ENCODE measurements at regions not wholly inside any gene's neighbourhood (a gene's known extent, or its start where the extent isn't known, plus 50 kb on each side); places are given as distances from the start of the nearest gene placed in this dataset.
A peak's percentile ranks its signal among the peaks of the same experiment; 100 is the strongest.
"Not testable (repeated sequence)": the region's sequence is repeated elsewhere in the genome, so short reads cannot be mapped to it uniquely, and the experiment has no call there.

DNA sequence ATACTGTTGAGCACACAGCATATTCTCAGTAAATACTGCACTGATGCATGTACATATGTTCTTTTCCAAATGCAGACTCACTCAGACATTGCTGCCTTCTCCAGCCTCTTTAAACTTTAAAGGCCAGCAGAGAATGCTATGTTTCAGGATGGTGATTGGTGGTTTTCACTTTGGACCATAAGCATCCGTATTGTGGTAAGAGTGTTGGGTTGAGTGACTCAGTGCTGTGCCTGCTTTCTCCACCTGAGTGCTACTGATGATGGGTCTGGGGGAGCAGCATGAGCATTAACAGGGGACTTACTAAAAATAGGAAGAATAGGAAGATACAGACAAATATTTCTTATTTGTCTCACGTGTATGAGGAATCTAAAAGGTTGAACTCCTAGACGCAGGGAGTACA is 56.3 kb upstream of the ZNF92 start:
- no peak for DNase-seq

DNA sequence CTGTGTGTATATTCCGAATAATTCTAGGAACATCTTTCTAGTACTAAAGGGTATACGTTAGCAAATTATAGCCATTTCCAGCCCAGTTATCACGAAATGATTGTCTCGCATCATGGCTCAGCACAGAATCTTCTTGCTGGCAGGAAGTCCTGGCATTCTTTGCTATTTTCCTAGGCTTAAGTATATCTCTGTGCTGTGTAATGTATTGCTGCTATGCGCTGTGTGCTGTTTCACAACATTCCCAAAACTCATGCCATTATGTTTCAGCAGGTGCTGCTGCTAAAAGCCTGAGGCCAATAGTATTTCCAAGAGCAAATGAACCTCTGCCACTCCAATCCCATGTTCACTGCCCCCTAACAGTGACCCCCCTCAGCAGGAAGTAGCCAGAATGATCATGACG is 62.9 kb upstream of the ZNF92 start:
- no peak for DNase-seq

DNA sequence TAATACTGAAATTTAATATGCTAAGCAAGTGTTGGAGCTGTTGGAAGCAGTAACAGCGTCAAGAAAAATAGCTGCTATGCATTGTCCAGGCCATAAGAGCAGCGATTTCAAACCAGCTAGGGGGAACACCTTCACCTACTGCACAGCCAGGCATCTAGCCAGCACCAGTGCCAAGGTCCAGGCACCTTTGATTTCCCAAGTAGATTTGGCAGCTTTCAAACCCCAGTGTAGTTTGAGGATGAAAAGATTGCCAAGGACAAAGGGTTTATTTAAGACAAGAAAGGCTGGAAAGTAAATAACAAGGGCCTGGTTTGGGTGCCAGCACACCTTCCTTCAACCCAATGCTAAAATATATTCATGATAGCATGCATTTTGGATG is 65.4 kb upstream of the ZNF92 start:
- DNase-seq, result no peak

DNA sequence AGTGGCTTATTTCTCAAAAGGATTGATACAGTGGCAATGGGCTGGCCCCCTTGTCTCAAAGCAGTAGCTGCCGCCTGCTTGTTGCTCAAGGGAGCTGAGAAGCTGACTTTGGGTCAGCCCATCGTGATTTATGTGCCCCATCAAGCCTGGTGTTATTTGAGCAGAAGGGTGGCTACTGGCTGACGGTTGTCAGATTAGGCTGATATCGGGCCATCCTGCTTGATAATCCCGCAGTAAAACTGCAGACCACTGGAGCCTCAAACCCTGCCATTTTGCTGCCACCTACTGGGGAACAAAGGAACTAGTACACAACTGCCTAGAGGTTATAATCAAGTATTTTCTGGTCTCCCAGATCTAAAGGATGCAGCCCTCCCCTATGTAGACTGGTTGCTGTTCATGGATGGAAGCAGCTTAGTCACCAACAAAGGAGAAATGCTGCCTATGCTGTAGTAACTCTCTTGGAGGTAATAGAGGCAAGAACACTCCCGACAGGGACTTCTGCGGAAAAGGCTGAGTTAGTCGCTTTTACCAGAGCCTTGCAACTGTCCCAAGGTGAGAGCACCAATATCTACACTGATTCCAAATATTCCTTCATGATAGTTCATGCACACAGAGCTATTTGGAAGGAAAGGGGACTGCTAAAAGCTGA is 65.9 kb upstream of the ZNF92 start:
- peak; percentile 24 for DNase-seq

DNA sequence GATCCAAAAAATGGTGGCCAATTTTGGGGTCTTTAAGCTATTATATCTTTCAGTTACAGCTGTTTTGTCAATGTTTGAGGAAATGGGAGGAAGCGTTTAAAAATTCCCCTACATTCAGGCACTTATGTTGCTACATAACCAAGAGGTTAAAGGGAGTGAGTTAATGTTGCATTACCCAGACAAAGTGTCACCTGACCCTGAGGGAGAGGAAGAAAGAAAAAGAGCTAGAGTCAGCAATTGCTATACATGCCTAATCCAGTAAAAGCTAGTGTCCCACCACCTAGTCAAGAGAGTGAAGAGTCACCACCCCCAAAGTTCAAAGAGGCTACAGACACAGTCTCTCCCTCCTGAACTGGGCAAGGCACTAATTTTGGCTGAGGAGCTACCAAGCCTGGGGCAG is 69.5 kb upstream of the ZNF92 start:
- no peak for DNase-seq

DNA sequence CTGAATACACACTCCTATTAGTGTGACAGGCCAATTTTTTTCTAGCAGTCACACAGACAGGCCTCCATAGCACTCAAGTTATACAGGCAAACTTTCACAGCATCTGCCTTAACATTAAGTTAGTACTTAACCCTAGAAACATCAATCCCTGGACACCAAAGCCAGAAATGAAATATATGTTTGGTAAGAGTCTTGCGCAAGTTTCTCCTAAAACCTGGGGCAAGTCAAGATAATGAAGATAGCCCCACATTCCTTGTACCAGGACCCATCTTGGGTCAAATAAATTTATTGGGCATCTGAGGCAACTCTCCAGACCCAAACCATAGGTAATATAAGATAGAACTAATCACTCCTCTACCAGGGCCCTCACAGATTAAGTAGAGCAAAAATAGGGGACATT is 70.8 kb upstream of the ZNF92 start:
- DNase-seq, result no peak

DNA sequence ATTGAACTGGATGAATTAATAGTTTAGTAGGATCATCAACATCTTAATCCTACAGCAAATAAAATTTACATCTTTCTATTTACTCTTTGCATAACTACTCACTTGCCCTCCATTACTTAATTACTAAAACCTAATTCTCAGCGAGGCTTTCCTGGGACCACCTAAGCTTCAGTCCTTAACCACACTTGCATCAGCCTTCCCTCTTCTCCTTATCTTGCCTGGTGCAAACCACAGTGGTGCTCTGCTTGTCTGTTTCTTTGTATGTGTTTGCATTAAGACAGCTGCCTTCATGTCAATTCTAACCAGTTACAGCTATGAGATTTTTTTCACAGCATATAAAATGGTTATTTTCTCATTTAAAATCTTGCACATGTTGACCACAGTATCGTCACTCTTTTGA is 72.6 kb upstream of the ZNF92 start:
- no peak for DNase-seq

DNA sequence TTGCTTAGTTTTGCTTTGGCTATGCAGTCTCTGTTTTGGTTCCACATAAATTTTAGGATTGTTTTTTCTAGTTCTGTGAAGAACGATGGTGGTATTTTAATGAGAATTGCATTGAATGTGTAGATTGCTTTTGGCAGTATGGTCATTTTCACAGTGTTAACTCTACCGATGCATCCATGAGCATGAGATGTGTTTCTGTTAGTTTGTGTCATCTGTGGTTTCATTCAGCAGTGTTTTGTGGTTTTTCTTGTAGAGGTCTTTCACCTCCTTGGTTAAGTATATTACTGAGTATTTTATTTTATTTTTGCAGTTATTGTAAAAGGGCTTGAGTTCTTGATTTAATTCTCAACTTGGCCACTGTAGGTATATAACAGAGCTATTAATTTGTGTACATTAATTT is 78.2 kb upstream of the ZNF92 start:
- no peak for DNase-seq

DNA sequence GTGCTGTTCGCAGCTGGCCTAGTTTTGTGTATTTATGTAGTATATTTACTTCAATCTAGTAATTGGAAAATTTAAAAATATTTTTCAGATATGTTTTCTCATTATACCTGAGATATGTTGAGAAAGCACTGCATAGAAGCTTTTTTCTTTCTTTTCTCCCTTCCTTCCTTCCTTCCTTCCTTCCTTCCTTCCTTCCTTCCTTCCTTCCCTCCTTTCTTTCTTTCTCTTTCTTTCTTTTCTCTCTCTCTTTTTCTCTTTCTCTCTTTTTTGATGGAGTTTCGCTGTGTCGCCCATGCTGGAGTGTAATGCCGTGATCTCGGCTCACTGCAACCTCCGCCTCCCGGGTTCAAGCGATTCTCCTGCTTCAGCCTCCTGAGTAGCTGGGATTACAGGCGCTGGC is 83.3 kb upstream of the ZNF92 start:
- DNase-seq, result not testable (repeated sequence)

DNA sequence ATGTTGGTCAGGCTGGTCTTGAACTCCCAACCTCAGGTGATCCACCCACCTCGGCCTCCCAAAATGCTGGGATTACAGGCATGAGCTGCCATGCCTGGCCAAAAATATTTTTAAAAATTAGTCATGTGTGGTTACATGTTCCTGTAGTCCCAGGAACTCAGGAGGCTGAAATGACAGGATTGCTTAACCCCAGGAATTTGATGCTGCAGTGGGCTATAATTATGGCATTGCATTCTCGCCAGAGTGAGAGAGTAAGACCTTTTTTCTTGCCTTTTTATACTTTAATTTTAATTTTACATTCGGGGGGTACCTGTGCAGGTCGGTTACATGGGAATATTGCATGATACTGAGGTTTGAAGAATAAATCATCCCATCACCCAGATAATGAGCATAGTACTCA is 86.6 kb upstream of the ZNF92 start:
- no peak for DNase-seq

DNA sequence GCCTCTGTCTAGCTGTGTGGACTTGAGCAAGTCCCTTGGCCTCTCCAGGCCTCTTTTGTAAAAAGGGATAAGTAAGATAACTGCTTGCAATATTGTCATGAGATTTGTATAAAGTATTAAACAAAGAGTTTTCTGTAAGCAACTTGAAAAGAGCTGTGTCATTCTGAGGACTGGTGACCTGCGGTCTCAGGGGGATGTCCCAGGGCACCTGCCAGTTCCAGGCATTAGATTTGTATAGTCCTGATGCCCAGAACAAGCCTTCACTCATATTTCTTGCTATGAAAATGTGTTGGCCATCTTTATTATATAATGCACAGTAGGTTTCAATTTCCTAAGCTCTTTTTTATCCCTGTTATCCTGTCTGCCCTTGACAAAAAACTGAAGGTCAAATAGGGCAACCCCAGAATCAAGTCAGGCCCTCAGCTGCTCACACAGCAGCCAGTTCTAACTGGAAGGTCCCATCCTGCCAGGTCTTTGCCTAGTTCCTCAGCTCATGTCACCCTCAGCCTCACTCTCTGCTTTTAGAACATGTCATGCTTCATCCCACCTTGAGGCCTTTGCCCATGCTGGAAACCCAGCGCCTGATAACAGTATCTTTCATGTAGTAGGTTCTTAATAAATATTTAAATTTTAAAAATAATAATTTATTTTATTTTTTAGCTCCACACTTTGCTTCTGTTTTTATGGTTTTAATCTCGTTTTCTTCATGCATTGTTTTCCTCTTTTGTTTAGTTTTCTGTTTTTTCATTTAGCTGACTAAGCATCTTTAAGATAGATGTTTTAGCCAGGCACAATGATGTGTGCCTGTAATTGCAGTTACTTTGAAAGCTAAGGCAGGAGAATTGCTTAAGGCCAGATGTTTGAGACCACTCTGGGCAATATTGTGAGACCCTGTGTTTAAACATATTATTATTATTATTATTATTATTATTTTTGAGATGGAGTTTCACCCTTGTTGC is 87.5 kb upstream of the ZNF92 start:
- DNase-seq, result no peak

DNA sequence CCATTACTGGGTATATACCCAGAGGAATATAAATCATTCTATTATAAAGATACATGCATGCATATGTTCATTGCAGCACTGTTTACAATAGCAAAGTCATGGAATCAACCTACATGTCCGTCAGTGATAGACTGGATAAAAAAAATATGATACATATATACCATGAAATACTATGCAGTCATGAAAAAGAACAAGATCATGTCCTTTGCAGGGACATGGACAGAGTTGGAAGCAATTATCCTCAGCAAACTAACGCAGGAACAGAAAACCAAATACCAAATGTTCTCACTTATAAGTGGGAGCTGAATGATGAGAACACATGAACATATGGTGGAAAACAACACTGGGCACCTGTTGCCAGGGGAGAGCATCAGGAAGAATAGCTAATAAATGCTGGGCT is 88.4 kb upstream of the ZNF92 start:
- DNase-seq, result not testable (repeated sequence)

DNA sequence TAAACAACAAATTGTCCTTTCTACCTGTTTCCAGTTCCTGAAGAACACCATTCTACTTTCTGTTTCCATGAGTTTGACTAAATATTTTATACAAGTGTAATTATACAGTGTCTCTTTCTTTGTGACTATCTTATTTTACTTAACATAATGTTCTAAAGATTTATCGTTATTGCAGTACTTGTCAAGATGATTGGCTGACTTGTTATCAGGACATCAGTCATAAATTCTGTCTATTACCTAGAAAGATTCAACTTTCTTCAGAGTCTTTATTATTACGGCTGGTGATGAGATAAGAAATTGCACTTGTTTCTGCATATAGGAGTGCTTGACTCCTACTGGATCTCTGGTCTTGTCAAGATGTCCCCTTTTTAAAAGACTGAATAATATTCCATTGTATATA is 93.9 kb upstream of the ZNF92 start:
- DNase-seq, result no peak

DNA sequence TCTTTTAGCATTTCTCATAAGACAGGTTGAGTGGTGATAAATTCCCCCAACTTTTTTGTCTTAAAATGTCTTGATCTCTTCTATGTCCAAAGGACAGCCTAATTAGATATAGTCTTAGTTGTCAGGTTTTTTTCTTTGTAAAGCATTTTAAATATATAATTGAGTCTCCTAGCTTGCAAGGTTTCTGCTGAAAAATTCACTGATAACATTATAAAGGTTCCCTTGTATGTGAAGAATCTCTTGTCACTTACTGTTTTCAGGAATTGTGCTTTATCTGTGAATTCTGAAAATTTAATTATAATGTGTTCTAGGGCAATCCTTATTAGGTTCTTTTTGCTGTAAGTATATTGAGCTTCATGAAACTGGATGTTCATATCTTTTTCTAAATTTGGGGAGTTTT is 96.8 kb upstream of the ZNF92 start:
- no peak for DNase-seq

DNA sequence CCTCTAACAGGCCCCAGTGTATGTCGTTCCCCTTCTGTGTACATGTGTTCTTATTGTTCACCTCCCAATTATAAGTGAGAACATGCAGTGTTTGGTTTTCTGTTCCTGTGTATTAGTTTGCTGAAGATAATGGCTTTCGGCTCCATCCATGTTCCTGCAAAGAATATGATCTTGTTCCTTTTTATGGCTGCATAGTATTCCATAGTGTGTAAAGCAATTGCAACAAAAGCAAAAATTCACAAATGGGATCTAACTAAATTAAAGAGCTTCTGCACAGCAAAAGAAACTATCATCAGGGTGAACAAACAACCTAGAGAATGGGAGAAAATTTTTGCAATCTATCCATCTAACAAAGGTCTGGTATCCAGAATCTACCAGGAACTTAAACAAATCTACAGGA is 102.2 kb upstream of the ZNF92 start:
- DNase-seq, result not testable (repeated sequence)

DNA sequence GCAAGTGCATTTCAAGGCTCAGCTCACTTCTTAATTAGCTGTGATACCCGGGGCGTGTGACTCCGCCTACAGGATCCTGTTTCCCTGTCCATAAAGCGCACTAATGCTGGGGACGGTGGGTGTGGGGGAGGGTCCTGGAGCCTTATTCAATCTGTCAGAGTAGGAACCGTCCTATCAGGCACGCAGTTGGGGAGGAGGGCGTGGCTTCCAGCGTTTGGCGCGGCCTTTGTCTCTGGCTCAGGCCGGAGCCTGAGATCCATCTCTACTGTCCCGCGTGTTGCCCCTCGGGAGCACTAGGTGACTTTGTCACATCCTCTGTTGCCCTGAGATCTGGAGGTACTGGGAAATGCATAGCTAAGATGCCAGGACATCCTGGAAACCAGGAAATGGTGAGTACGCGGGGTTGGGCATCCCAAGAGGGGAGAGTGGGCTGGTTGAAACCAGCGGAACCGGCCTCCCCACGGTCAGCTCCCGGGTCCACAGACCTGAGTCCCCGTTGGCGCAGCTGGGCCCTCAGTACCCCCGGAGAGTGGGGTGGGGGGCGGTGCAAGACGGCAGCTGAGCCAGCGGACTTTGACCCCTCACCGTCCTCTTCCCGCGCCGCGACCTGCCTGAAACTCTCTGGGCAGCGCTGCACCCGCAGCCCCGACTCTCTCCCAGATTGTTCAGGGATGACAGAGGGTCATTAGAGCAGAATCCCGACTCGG is 104.4 kb upstream of the ZNF92 start:
- DNase-seq, result peak; percentile 16

DNA sequence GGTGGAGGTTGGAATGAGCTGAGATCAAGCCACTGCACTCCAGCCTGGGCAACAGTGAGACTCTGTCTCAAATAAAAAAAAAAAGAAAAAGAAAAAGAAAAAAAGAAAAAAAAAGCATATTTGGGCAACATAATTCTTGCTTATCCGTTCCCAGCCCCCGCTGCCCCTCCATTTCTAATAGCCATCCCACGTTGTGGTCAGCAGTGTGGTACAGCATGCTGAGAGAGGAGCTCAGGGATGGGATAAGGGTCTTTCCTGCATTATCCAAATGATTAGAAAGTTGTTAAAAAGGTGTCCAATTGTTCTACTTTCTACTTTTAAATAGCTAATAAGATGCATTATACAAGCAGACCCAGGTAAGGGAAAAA is 104.9 kb upstream of the ZNF92 start:
- no peak for DNase-seq

DNA sequence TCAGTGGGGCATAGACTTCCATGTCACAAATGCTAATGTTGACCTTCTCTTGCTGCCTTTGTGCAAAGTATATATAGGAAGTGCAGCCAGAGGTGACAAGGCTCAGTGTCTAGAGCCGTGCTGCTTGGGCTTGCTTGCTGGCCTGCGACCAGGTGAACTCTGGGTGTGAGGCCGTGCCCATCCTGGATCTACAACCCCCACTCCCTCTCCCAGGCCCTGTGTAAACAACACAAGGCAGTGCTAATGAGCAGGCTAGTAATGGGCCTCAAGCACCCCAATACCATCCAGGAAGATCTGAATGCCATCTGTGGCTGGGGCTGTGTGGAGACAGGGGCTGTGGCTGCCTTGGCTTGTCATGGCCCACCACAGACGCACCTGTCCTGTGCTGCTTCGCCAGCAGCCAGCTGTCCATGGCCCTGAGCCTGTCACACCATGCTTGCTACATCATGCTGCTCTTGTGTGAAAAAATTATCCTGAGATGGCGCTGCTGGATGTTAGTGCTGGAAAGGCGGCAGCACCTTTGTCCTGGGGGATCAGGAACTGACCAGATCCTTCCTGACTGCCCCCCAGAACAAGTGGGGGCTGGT is 107.6 kb upstream of the ZNF92 start:
- DNase-seq, result no peak

DNA sequence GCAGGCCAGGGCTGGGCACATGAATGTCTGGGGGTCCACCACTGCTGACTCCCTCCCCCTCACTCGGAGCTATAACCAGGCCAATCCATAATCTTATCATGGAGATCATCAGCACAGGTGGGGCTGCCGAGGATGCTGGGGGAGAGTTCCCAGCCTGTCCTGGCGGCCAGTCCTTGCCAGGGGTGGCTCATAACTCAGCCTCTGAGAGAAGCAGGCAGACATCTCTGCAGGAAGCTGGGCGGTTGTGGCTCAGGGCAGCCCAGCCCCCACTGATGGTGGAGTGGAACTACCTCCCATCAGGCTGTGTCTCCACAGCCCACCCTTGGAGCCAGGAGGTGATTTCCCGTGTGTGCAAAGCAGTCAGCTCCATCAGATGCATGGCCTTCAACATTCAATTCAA is 109.4 kb upstream of the ZNF92 start:
- no peak for DNase-seq

DNA sequence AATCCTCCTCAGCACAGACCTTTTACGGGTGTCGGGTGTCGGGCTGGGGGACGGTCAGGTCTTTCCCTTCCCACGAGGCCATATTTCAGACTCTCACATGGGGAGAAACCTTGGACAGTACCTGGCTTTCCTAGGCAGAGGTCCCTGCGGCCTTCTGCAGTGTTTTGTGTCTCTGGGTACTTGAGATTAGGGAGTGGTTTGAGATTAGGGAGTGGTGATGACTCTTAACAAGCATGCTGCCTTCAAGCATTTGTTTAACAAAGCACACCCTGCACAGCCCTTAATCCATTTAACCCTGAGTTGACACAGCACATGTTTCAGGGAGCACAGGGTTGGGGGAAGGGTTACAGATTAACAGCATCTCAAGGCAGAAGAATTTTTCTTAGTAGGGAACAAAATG is 113.0 kb upstream of the ZNF92 start:
- not testable (repeated sequence) for DNase-seq

DNA sequence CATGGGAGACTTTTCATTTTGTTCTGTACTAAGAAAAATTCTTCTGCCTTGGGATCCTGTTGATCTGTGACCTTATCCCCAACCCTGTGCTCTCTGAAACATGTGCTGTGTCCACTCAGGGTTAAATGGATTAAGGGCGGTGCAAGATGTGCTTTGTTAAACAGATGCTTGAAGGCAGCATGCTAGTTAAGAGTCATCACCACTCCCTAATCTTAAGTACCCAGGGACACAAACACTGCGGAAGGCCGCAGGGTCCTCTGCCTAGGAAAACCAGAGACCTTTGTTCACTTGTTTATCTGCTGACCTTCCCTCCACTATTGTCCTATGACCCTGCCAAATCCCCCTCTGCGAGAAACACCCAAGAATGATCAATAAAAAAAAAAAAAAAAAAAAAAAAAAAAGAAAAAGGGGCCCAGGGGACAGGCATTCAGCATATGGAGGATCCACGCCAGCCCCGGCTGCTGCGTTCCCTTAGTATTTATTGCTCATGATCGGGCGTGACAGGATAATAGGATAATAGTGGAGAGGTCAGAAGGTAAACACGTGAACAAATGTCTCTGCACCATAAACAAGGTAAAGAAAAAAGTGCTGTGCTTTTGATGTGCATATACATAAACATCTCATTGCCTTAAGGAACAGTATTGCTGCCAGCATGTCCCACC is 113.7 kb upstream of the ZNF92 start:
- DNase-seq, result not testable (repeated sequence)

DNA sequence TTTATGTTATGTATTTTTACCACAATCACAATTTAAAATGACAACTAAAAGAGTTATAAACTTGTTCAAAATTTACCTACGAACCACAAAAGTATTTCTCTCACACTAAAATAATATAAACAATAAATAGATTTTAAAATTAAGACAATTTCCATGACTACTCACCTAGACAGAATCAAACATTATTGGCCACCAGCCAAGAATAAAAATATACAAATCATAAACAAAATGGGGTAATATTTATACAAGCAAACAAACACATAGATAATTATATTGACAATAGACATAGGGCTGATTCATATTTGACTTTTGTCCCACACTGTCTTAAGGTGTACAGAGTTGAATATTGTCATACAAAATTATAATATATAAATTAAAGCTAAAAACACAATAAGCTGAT is 119.6 kb upstream of the ZNF92 start:
- DNase-seq, result no peak

Measured in CD4-positive, alpha-beta T cell treated with Interferon gamma for 1 hour (primary cell).